ENCODE measurements at regions not wholly inside any gene's neighbourhood (a gene's known extent, or its start where the extent isn't known, plus 50 kb on each side); places are given as distances from the start of the nearest gene placed in this dataset.
"Not testable (repeated sequence)": the region's sequence is repeated elsewhere in the genome, so short reads cannot be mapped to it uniquely, and the experiment has no call there.

- no peak overlapping the region for H3K4me3 ChIP-seq (ENCODE audit: low read depth, low read length)
- DNase-seq (ENCODE audit: low read depth): no peak
- no peak for TF ChIP-seq CTCF (IDR thresholded peaks at IDR 0.05; ENCODE audit: insufficient read depth, low read length)
Measured at GRCh38 chr2:16031058-16031847, 90.9 kb downstream of the MYCN start.

GRCh38 chr2:16030206-16031057, 90.1 kb downstream of the MYCN start:
- DNase-seq (ENCODE audit: low read depth): no peak
- TF ChIP-seq CTCF (IDR thresholded peaks at IDR 0.05; ENCODE audit: insufficient read depth, low read length): no peak
- no peak overlapping the region for H3K4me3 ChIP-seq (ENCODE audit: low read depth, low read length)

- DNase-seq (ENCODE audit: low read depth): no peak
- no peak overlapping the region for H3K4me3 ChIP-seq (ENCODE audit: low read depth, low read length)
- no peak for TF ChIP-seq CTCF (IDR thresholded peaks at IDR 0.05; ENCODE audit: insufficient read depth, low read length)
Measured at GRCh38 chr2:16028644-16029043, 88.3 kb downstream of the MYCN start.

GRCh38 chr2:16026816-16027501, 86.6 kb downstream of the MYCN start:
- TF ChIP-seq CTCF (IDR thresholded peaks at IDR 0.05; ENCODE audit: insufficient read depth, low read length): no peak
- H3K4me3 ChIP-seq (ENCODE audit: low read depth, low read length): no peak overlapping the region
- no peak for DNase-seq (ENCODE audit: low read depth)

GRCh38 chr2:16025876-16026640, 85.7 kb downstream of the MYCN start:
- H3K4me3 ChIP-seq (ENCODE audit: low read depth, low read length): no peak overlapping the region
- no peak for DNase-seq (ENCODE audit: low read depth)
- TF ChIP-seq CTCF (IDR thresholded peaks at IDR 0.05; ENCODE audit: insufficient read depth, low read length): no peak

- no peak for DNase-seq (ENCODE audit: low read depth)
- no peak for TF ChIP-seq CTCF (IDR thresholded peaks at IDR 0.05; ENCODE audit: insufficient read depth, low read length)
- H3K4me3 ChIP-seq (ENCODE audit: low read depth, low read length): no peak overlapping the region
Measured at GRCh38 chr2:16025211-16025875, 85.0 kb downstream of the MYCN start.

- not testable (repeated sequence) for H3K4me3 ChIP-seq (ENCODE audit: low read depth, low read length); DNase-seq (ENCODE audit: low read depth)
Measured at GRCh38 chr2:16024628-16025027, 84.3 kb downstream of the MYCN start.

Data from fibroblast of the aortic adventitia (primary cell).